Neural crest cell (in vitro differentiated cells): ENCODE measurements at regions not wholly inside any gene's neighbourhood (a gene's known extent, or its start where the extent isn't known, plus 50 kb on each side); places are given as distances from the start of the nearest gene placed in this dataset.

Experiments
- DNase-seq: peaks from one replicate; pipeline ENCODE4 v3.0.0; 2021; ENCODE audit warnings: low read depth, mixed read lengths, low spot score
- H3K27ac Mint-ChIP-seq: one replicate; pipeline ENCODE4 v1.8.0; 2021; ENCODE audit warnings: mild to moderate bottlenecking, mixed read lengths; ENCODE audit not compliant: unreplicated experiment
- H3K27me3 Mint-ChIP-seq: 2 replicates; pipeline ENCODE4 v1.8.0; 2021; ENCODE audit warnings: low read depth, mild to moderate bottlenecking, mixed read lengths
- H3K36me3 Mint-ChIP-seq: 2 replicates; pipeline ENCODE4 v1.8.0; 2021; ENCODE audit warnings: low read depth, mild to moderate bottlenecking, mixed read lengths
- H3K4me1 Mint-ChIP-seq: 2 replicates; pipeline ENCODE4 v1.8.0; 2021; ENCODE audit warnings: mixed read lengths
- H3K4me3 Mint-ChIP-seq: one replicate; pipeline ENCODE4 v1.8.0; 2021; ENCODE audit warnings: mild to moderate bottlenecking, mixed read lengths
- H3K9me3 Mint-ChIP-seq: 2 replicates; pipeline ENCODE4 v1.8.0; 2021; ENCODE audit warnings: mixed read lengths
- TF ChIP-seq, protein P1 (sequence below): fragments of 200-600 bp; sonication (generic); conservative IDR thresholded peaks from 2 replicates; pipeline ENCODE4 v1.5.0; 2021; ENCODE audit warnings: antibody characterized with exemption, mild to moderate bottlenecking

DNA sequence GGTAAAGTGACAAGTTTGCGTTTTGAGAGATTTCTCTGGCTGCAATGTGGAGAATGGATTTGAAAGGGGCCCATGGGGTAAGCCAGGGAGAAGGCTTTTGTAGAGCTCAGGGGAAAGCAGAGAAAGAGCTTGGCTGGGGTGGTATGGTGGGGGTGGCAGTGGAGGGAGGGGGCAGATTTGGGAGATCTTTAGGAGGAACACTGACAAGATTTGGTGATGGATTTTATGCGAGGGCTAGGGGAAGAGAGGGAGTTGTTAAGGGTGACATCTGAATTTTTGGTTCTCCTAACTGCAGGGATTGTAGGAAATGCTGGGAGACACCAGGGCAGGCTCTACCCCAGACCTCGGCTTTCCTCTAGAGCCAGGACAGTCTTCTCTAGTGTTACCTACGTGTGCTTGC, 108.7 kb upstream of the ZNF678 start:
- Mint-ChIP-seq H3K4me3 (no peak overlapping the region), H3K27ac (no peak overlapping the region), H3K9me3 (no peaks in the 10 kb centered on the region), H3K36me3 (no peaks in the 10 kb centered on the region), H3K27me3 (peaks cover 19% of the 10 kb centered on the region), H3K4me1 (no peaks in the 10 kb centered on the region)
- no peak for DNase-seq
- TF ChIP-seq, protein P1, sequence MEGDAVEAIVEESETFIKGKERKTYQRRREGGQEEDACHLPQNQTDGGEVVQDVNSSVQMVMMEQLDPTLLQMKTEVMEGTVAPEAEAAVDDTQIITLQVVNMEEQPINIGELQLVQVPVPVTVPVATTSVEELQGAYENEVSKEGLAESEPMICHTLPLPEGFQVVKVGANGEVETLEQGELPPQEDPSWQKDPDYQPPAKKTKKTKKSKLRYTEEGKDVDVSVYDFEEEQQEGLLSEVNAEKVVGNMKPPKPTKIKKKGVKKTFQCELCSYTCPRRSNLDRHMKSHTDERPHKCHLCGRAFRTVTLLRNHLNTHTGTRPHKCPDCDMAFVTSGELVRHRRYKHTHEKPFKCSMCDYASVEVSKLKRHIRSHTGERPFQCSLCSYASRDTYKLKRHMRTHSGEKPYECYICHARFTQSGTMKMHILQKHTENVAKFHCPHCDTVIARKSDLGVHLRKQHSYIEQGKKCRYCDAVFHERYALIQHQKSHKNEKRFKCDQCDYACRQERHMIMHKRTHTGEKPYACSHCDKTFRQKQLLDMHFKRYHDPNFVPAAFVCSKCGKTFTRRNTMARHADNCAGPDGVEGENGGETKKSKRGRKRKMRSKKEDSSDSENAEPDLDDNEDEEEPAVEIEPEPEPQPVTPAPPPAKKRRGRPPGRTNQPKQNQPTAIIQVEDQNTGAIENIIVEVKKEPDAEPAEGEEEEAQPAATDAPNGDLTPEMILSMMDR, result no peak

GRCh38 chr1:227453631-227454355, 109.6 kb upstream of the ZNF678 start:
- H3K27ac Mint-ChIP-seq, result no peak overlapping the region
- peaks cover 2% of the 10 kb centered on the region for H3K9me3 Mint-ChIP-seq
- no peak overlapping the region for H3K4me3 Mint-ChIP-seq
- TF ChIP-seq, protein P1, result no peak
- H3K36me3 Mint-ChIP-seq, result no peaks in the 10 kb centered on the region
- H3K4me1 Mint-ChIP-seq, result no peaks in the 10 kb centered on the region
- peaks cover 19% of the 10 kb centered on the region for H3K27me3 Mint-ChIP-seq
- DNase-seq, result no peak

- H3K9me3 Mint-ChIP-seq, result peaks cover 8% of the 10 kb centered on the region
- H3K36me3 Mint-ChIP-seq, result no peaks in the 10 kb centered on the region
- DNase-seq, result no peak
- H3K4me1 Mint-ChIP-seq, result no peaks in the 10 kb centered on the region
- no peak overlapping the region for H3K4me3 Mint-ChIP-seq
- TF ChIP-seq, protein P1, result no peak
- peaks cover 18% of the 10 kb centered on the region for H3K27me3 Mint-ChIP-seq
- no peak overlapping the region for H3K27ac Mint-ChIP-seq
These were observed 111.4 kb upstream of the ZNF678 start for GRCh38 chr1:227451954-227452353.

- Mint-ChIP-seq H3K9me3 (peaks cover 8% of the 10 kb centered on the region), H3K36me3 (no peaks in the 10 kb centered on the region), H3K4me3 (no peak overlapping the region), H3K27ac (no peak overlapping the region), H3K4me1 (no peaks in the 10 kb centered on the region), H3K27me3 (peaks cover 12% of the 10 kb centered on the region)
- TF ChIP-seq, protein P1, result no peak
- no peak for DNase-seq
These were observed 112.3 kb upstream of the ZNF678 start for GRCh38 chr1:227451057-227451456.

- Mint-ChIP-seq H3K4me3 (no peak overlapping the region), H3K9me3 (peaks cover 8% of the 10 kb centered on the region), H3K27ac (no peak overlapping the region), H3K4me1 (no peaks in the 10 kb centered on the region), H3K36me3 (no peaks in the 10 kb centered on the region), H3K27me3 (peaks cover 11% of the 10 kb centered on the region)
- DNase-seq, result no peak
- TF ChIP-seq, protein P1, result no peak
These were observed 112.9 kb upstream of the ZNF678 start for GRCh38 chr1:227450489-227450888.
